Tibial nerve (tissue), 4 donors: ENCODE measurements at regions not wholly inside any gene's neighbourhood (a gene's known extent, or its start where the extent isn't known, plus 50 kb on each side); places are given as distances from the start of the nearest gene placed in this dataset.
"Not testable (repeated sequence)": the region's sequence is repeated elsewhere in the genome, so short reads cannot be mapped to it uniquely, and the experiment has no call there.

Experiments
- DNase-seq, 2 donors: peaks; one replicate each; pipeline ENCODE4 v3.0.0-alpha.2; 2019; ENCODE audit warnings: low spot score in 2 of 2
- H3K27ac ChIP-seq, 4 donors: fragments of 200-600 bp; sonication (generic) in 3 of 4; one replicate each; pipeline ENCODE4 v1.5.1; 2017 to 2019; ENCODE audit warnings: mild to moderate bottlenecking in 1 of 4
- H3K27me3 ChIP-seq, 2 donors: fragments of 200-600 bp; sonication (generic) in 1 of 2; one replicate each; pipeline versions ENCODE4 v1.5.1 to v1.6.0; 2017 to 2019
- H3K36me3 ChIP-seq, 3 donors: fragments of 200-600 bp; sonication (generic); one replicate each; pipeline ENCODE4 v1.5.1; 2018 to 2019
- H3K4me1 ChIP-seq, 4 donors: fragments of 200-600 bp; sonication (generic) in 3 of 4; one replicate each; pipeline ENCODE4 v1.5.1; 2017 to 2019
- H3K4me3 ChIP-seq, 4 donors: fragments of 200-600 bp; sonication (generic) in 3 of 4; one replicate each; pipeline ENCODE4 v1.5.1; 2017 to 2019; ENCODE audit warnings: mild to moderate bottlenecking in 1 of 4, moderate library complexity in 1 of 4
- H3K9me3 ChIP-seq, 4 donors: fragments of 200-600 bp; sonication (generic) in 3 of 4; one replicate each; pipeline ENCODE4 v1.5.1; 2017 to 2019
- EP300 ChIP-seq, 2 donors: sonication (generic); formaldehyde crosslinking; IDR thresholded peaks; one replicate each; pipeline ENCODE4 v1.6.1; 2017; ENCODE audit warnings: antibody characterized with exemption in 2 of 2, mild to moderate bottlenecking in 1 of 2
- POLR2A ChIP-seq, 2 donors: fragments of 450-650 bp; IDR thresholded peaks; one replicate each; pipeline ENCODE4 v1.6.1; 2017; ENCODE audit warnings: antibody characterized with exemption in 2 of 2, mild to moderate bottlenecking in 2 of 2, moderate library complexity in 2 of 2
- WGBS, 2 donors: methylation state at CpG; one replicate each; pipeline ENCODE4 v1.1.5; 2018; 5-methylcytosine and 5-hydroxymethylcytosine counted together
- TF ChIP-seq, protein P1 (sequence below), 5 experiments: fragments of 200-600 bp in 3 of 5; fragments of 450-650 bp in 2 of 5; sonication (generic) in 3 of 5; IDR thresholded peaks; one replicate each; pipeline ENCODE4 v1.5.1; 2016 to 2019; ENCODE audit warnings: antibody characterized with exemption in 5 of 5, mild to moderate bottlenecking in 3 of 5, moderate library complexity in 2 of 5

DNA sequence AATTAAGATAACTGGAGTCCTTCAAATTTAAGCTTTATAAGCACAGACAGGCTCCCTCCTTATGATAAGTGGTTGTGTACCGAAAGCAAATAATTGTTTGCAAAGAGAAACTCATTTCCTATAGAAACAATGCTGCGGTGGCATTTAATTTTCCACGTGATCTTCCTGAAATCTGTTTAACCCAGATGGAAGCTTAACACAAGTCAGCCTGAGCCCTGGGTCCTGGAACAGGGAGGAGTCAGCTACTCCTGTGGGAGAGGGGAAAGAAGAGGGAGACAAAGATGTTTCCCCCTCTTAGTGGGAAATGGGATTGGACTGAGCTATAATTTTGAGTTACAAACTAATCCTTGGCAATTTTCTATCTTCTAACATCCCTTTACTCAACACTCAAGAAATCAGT is 136.5 kb downstream of the ELOVL4 start:
- 34 to 37% methylated on average over 3 of the region's 3 CpGs for WGBS, 2 donors
- Histone ChIP-seq H3K27me3 (no peaks in the 10 kb centered on the region), H3K4me1 (peaks cover 0 to 7% (median 2%) of the 10 kb centered on the region in 4 donors), H3K27ac (no peak overlapping the region), H3K36me3 (no peaks in the 10 kb centered on the region), H3K9me3 (peaks cover 0 to 6% (median 0%) of the 10 kb centered on the region in 4 donors), H3K4me3 (no peak overlapping the region)
- TF ChIP-seq, protein P1, sequence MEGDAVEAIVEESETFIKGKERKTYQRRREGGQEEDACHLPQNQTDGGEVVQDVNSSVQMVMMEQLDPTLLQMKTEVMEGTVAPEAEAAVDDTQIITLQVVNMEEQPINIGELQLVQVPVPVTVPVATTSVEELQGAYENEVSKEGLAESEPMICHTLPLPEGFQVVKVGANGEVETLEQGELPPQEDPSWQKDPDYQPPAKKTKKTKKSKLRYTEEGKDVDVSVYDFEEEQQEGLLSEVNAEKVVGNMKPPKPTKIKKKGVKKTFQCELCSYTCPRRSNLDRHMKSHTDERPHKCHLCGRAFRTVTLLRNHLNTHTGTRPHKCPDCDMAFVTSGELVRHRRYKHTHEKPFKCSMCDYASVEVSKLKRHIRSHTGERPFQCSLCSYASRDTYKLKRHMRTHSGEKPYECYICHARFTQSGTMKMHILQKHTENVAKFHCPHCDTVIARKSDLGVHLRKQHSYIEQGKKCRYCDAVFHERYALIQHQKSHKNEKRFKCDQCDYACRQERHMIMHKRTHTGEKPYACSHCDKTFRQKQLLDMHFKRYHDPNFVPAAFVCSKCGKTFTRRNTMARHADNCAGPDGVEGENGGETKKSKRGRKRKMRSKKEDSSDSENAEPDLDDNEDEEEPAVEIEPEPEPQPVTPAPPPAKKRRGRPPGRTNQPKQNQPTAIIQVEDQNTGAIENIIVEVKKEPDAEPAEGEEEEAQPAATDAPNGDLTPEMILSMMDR (IDR thresholded peaks at IDR 0.05) = no peak
- no peak for DNase-seq

DNA sequence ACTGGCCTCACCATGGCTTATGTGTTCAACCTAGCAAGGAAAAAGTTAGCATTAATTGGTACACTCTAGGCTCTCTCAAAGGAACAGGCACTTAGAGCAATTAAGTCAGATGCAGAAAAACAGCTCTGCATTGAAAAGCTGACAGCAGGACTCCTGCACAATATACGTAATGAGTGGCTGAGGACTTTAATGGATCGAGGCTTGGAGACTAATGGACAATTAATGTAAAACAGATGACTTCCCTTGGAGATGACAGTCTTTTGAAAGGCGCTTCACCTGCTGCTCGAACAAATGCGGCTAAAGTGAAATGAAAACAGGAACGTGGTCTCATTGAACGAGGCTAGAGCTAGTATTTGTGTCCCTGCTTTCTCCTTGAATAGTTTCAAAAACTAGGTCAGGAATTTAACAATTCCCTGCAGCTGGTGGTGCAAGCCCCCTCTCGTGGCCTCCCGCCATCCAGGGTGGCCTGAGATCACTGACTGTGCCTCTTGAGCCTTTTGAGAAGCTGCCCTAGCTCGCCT is 137.1 kb downstream of the ELOVL4 start:
- no peak overlapping the region for H3K27ac ChIP-seq
- 36% methylated on average over 10 of the region's 10 CpGs for WGBS, 2 donors
- H3K4me3 ChIP-seq = no peak overlapping the region
- peaks cover 0 to 7% (median 2%) of the 10 kb centered on the region in 4 donors for H3K4me1 ChIP-seq
- DNase-seq = no peak
- H3K36me3 ChIP-seq = no peaks in the 10 kb centered on the region
- peaks cover 0 to 6% (median 0%) of the 10 kb centered on the region in 4 donors for H3K9me3 ChIP-seq
- TF ChIP-seq POLR2A (IDR thresholded peaks at IDR 0.05) (no peak), EP300 (IDR thresholded peaks at IDR 0.05) (no peak)
- TF ChIP-seq, protein P1 (IDR thresholded peaks at IDR 0.05) = no peak
- no peaks in the 10 kb centered on the region for H3K27me3 ChIP-seq

DNA sequence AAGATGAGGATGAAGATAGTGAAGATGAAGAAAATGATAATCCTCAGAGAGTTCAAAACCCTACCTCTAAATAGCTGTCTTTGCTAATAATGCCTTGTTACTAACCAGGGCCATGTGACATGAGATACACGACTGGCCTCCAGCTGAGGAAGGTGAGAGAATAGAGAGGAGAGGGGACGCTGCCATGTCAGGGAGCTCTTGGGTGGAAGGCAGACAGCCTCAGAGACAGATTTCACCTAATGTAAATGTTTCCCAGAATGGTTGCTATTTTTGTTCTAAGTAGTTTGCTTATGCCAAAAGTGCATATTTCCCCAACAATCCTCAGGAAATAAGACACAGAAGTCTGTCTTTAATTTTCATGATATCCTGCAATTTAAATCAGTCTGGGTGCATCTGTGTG is 138.4 kb downstream of the ELOVL4 start:
- Histone ChIP-seq H3K27me3 (no peaks in the 10 kb centered on the region), H3K27ac (no peak overlapping the region), H3K4me3 (no peak overlapping the region), H3K9me3 (peaks cover 0 to 6% (median 0%) of the 10 kb centered on the region in 4 donors), H3K4me1 (peaks cover 0 to 7% (median 2%) of the 10 kb centered on the region in 4 donors), H3K36me3 (no peaks in the 10 kb centered on the region)
- 48 to 51% methylated on average over 2 of the region's 2 CpGs for WGBS, 2 donors
- TF ChIP-seq, protein P1 (IDR thresholded peaks at IDR 0.05) = no peak
- TF ChIP-seq POLR2A (IDR thresholded peaks at IDR 0.05) = no peak
- no peak for TF ChIP-seq EP300 (IDR thresholded peaks at IDR 0.05)
- DNase-seq = no peak

DNA sequence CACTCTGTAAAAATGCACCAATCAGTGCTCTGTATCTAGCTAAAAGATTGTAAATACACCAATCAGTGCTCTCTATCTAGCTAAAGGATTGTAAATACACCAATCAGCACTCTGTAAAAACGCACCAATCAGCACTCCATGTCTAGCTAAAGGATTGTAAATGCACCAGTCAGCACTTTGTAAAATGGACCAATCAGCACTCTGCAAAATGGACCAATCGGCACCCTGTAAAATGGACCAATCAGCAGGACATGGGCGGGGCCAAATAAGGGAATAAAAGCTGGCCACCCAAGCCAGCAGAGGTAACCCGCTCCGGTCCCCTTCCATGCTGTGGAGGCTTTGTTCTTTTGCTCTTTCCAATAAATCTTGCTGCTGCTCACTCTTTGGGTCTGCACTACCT is 140.7 kb downstream of the ELOVL4 start:
- not testable (repeated sequence) for DNase-seq, H3K4me3 ChIP-seq, H3K4me1 ChIP-seq, H3K9me3 ChIP-seq, H3K36me3 ChIP-seq, H3K27ac ChIP-seq, H3K27me3 ChIP-seq
- 97 to 98% methylated on average over 5 of the region's 5 CpGs for WGBS, 2 donors

DNA sequence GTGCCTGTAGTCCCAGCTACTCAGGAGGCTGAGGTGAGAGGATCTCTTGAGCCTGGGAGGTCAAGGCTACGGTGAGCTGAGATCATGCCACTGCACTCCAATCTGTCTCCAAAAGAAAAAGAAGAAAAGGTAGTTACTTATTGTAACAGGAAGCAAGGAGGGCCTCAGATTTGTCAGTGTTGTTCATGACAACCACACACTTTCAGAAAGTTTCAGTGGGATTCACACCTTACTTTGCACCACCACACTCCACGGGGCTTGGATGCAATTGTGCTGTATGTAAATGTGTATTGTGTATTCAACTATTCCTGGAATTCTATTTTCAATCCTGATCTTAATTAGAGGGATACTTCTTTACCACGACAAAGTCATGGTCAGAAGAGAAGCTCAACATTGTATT is 142.6 kb downstream of the ELOVL4 start:
- 51 to 53% methylated on average over 3 of the region's 3 CpGs for WGBS, 2 donors
- Histone ChIP-seq H3K9me3 (peaks cover 0 to 6% (median 0%) of the 10 kb centered on the region in 4 donors), H3K27ac (no peak overlapping the region), H3K4me1 (peaks cover 0 to under 1% (median 0%) of the 10 kb centered on the region in 4 donors), H3K36me3 (no peaks in the 10 kb centered on the region), H3K4me3 (no peak overlapping the region), H3K27me3 (no peaks in the 10 kb centered on the region)
- no peak for DNase-seq
- no peak for TF ChIP-seq EP300 (IDR thresholded peaks at IDR 0.05)
- TF ChIP-seq POLR2A (IDR thresholded peaks at IDR 0.05) = no peak
- TF ChIP-seq, protein P1 (IDR thresholded peaks at IDR 0.05) = no peak

DNA sequence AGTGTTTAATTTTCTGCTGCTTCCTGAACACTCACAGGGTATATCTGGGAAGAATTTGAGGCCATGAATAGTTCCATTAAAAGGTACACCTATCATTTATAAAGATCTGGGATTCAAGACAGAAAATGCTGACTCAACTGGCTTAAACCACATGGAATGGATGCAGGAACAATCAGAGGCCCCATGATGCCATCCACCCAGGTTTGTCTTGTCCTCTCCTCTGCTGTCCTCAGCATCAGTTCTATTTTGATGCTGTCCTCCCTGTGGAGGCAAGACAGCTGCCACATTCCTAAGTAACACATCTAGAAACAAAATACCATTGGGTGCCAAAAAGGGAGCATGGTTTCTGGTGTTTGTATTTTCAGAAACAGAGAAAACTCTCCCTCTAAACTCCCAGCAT is 143.4 kb downstream of the ELOVL4 start:
- DNase-seq = no peak
- no peak for TF ChIP-seq POLR2A (IDR thresholded peaks at IDR 0.05)
- TF ChIP-seq, protein P1 (IDR thresholded peaks at IDR 0.05) = no peak
- TF ChIP-seq EP300 (IDR thresholded peaks at IDR 0.05) = no peak
- Histone ChIP-seq H3K27me3 (no peaks in the 10 kb centered on the region), H3K4me1 (no peaks in the 10 kb centered on the region), H3K9me3 (peaks cover 0 to 6% (median 0%) of the 10 kb centered on the region in 4 donors), H3K36me3 (no peaks in the 10 kb centered on the region), H3K27ac (no peak overlapping the region), H3K4me3 (no peak overlapping the region)
